HG02840 (cell line): ENCODE measurements at regions not wholly inside any gene's neighbourhood (a gene's known extent, or its start where the extent isn't known, plus 50 kb on each side); places are given as distances from the start of the nearest gene placed in this dataset.

Experiments
- ATAC-seq: cut with Tn5 transposase; IDR thresholded peaks from one replicate; pipeline ENCODE4 v1.9.1; 2021; ENCODE audit warnings: mild to moderate bottlenecking, moderate library complexity, moderate number of reproducible peaks; ENCODE audit not compliant: unreplicated experiment, low FRiP score

- peak; percentile 82 for ATAC-seq
Observed at GRCh38 chr4:153127760-153128494, 76.3 kb upstream of the TRIM2 start.

GRCh38 chr4:153131596-153131995 is 72.6 kb upstream of the TRIM2 start:
- ATAC-seq, result no peak

GRCh38 chr4:153137159-153137558 is 67.1 kb upstream of the TRIM2 start:
- no peak for ATAC-seq

GRCh38 chr4:153137677-153138630 is 66.3 kb upstream of the TRIM2 start:
- ATAC-seq, result no peak

- ATAC-seq, result no peak
Observed at GRCh38 chr4:153138736-153139135, 65.5 kb upstream of the TRIM2 start.

- ATAC-seq, result no peak
Observed at GRCh38 chr4:153140294-153140693, 63.9 kb upstream of the TRIM2 start.

- no peak for ATAC-seq
Observed at GRCh38 chr4:153141238-153141637, 63.0 kb upstream of the TRIM2 start.

- ATAC-seq, result no peak
Observed at GRCh38 chr4:153142700-153143438, 61.4 kb upstream of the TRIM2 start.

- ATAC-seq, result no peak
Observed at GRCh38 chr4:153143527-153144348, 60.5 kb upstream of the TRIM2 start.

- ATAC-seq, result no peak
Observed at GRCh38 chr4:153146031-153146430, 58.2 kb upstream of the TRIM2 start.

- ATAC-seq, result no peak
Observed at GRCh38 chr4:153146961-153147360, 57.3 kb upstream of the TRIM2 start.

GRCh38 chr4:153148791-153149190 is 55.5 kb upstream of the TRIM2 start:
- ATAC-seq, result no peak

GRCh38 chr4:153151535-153152455 is 52.4 kb upstream of the TRIM2 start:
- ATAC-seq, result peak; percentile 43

GRCh38 chr4:153152501-153153338 is 51.5 kb upstream of the TRIM2 start:
- peak; percentile 22 for ATAC-seq

GRCh38 chr4:153153339-153153871 is 50.8 kb upstream of the TRIM2 start:
- ATAC-seq, result peak; percentile 58

GRCh38 chr4:153154007-153154975 is 50.0 kb upstream of the TRIM2 start:
- ATAC-seq, result no peak
